ENCODE measurements at regions not wholly inside any gene's neighbourhood (a gene's known extent, or its start where the extent isn't known, plus 50 kb on each side); places are given as distances from the start of the nearest gene placed in this dataset.

- Histone ChIP-seq H3K4me1 (no peaks in the 10 kb centered on the region), H3K36me3 (no peaks in the 10 kb centered on the region), H3K27me3 (no peaks in the 10 kb centered on the region), H3K4me3 (ENCODE audit: low read depth, low read length) (no peak overlapping the region), H3K9me3 (no peaks in the 10 kb centered on the region; the same call in 1 of the 2 replicates)
- peak; percentile 4 for DNase-seq
- TF ChIP-seq CTCF (IDR thresholded peaks at IDR 0.05; ENCODE audit: low read depth, low read length): no peak
Observed at GRCh38 chr2:239588451-239589269, 187.8 kb upstream of the HDAC4 start.

- H3K4me1 ChIP-seq: no peaks in the 10 kb centered on the region
- TF ChIP-seq CTCF (IDR thresholded peaks at IDR 0.05; ENCODE audit: low read depth, low read length): no peak
Observed at GRCh38 chr2:239587841-239588240, 187.0 kb upstream of the HDAC4 start.

GRCh38 chr2:239587311-239587731 is 186.5 kb upstream of the HDAC4 start:
- DNase-seq: no peak
- H3K36me3 ChIP-seq: no peaks in the 10 kb centered on the region
- no peak overlapping the region for H3K4me3 ChIP-seq (ENCODE audit: low read depth, low read length)
- TF ChIP-seq CTCF (IDR thresholded peaks at IDR 0.05; ENCODE audit: low read depth, low read length): no peak
- no peaks in the 10 kb centered on the region for H3K4me1 ChIP-seq
- no peaks in the 10 kb centered on the region; the same call in 1 of the 2 replicates for H3K9me3 ChIP-seq
- no peaks in the 10 kb centered on the region for H3K27me3 ChIP-seq

More at GRCh38 chr2:239587841-239588240, 187.0 kb upstream of the HDAC4 start:
- no peaks in the 10 kb centered on the region for H3K36me3 ChIP-seq
- no peak for DNase-seq
- H3K9me3 ChIP-seq: no peaks in the 10 kb centered on the region; the same call in 1 of the 2 replicates
- no peak overlapping the region for H3K4me3 ChIP-seq (ENCODE audit: low read depth, low read length)
- no peaks in the 10 kb centered on the region for H3K27me3 ChIP-seq

- Histone ChIP-seq H3K36me3 (no peaks in the 10 kb centered on the region), H3K4me1 (no peaks in the 10 kb centered on the region), H3K4me3 (ENCODE audit: low read depth, low read length) (no peak overlapping the region), H3K27me3 (no peaks in the 10 kb centered on the region), H3K9me3 (no peaks in the 10 kb centered on the region; the same call in 1 of the 2 replicates)
- no peak for DNase-seq
- no peak for TF ChIP-seq CTCF (IDR thresholded peaks at IDR 0.05; ENCODE audit: low read depth, low read length)
Observed at GRCh38 chr2:239586651-239587310, 186.0 kb upstream of the HDAC4 start.

GRCh38 chr2:239585422-239585821 is 184.6 kb upstream of the HDAC4 start:
- H3K4me3 ChIP-seq (ENCODE audit: low read depth, low read length): no peak overlapping the region
- no peak for DNase-seq
- H3K27me3 ChIP-seq: no peaks in the 10 kb centered on the region
- H3K36me3 ChIP-seq: no peaks in the 10 kb centered on the region
- no peak for TF ChIP-seq CTCF (IDR thresholded peaks at IDR 0.05; ENCODE audit: low read depth, low read length)
- H3K4me1 ChIP-seq: no peaks in the 10 kb centered on the region
- no peaks in the 10 kb centered on the region for H3K9me3 ChIP-seq

- DNase-seq: no peak
- no peaks in the 10 kb centered on the region for H3K4me1 ChIP-seq
- no peaks in the 10 kb centered on the region for H3K36me3 ChIP-seq
- no peak for TF ChIP-seq CTCF (IDR thresholded peaks at IDR 0.05; ENCODE audit: low read depth, low read length)
- no peak overlapping the region for H3K4me3 ChIP-seq (ENCODE audit: low read depth, low read length)
- no peaks in the 10 kb centered on the region for H3K9me3 ChIP-seq
- H3K27me3 ChIP-seq: no peaks in the 10 kb centered on the region
Observed at GRCh38 chr2:239584986-239585385, 184.2 kb upstream of the HDAC4 start.
